ENCODE measurements at regions not wholly inside any gene's neighbourhood (a gene's known extent, or its start where the extent isn't known, plus 50 kb on each side); places are given as distances from the start of the nearest gene placed in this dataset.

- Histone ChIP-seq H3K79me1 (ENCODE audit: low read depth, low read length) (no peaks in the 10 kb centered on the region), H3K4me2 (ENCODE audit: insufficient read depth in 1 of 2, low read depth in 2 of 2, low read length in 2 of 2) (no peak overlapping the region), H2BK12ac (ENCODE audit: low read depth, low read length) (no peak overlapping the region), H3K14ac (ENCODE audit: insufficient read length) (no peak overlapping the region), H3K36me3 (ENCODE audit: control insufficient read depth in 2 of 4, insufficient read depth in 4 of 4, low read length in 3 of 4) (no peaks in the 10 kb centered on the region), H3K23me2 (ENCODE audit: low read depth, low read length) (no peaks in the 10 kb centered on the region; the same call in 1 of the 2 replicates), H2BK5ac (ENCODE audit: low read depth, low read length) (no peak overlapping the region), H3K4ac (replicated peaks; ENCODE audit: insufficient read length, low read depth, low read length) (no peak overlapping the region), H4K91ac (replicated peaks; ENCODE audit: insufficient read length, low read length) (no peak overlapping the region), H3K27ac (ENCODE audit: low read depth, low read length) (no peak overlapping the region), H3K18ac (ENCODE audit: extremely low read depth, low read length) (no peak overlapping the region), H3K79me2 (ENCODE audit: control insufficient read depth in 1 of 2, insufficient read depth in 2 of 2, low read length in 2 of 2) (no peaks in the 10 kb centered on the region), H2BK15ac (ENCODE audit: low read length) (no peak overlapping the region), H3K27me3 (replicated peaks in 1 of 4; ENCODE audit: control insufficient read depth in 3 of 4, extremely low read depth in 1 of 4, insufficient read depth in 3 of 4, low read length in 3 of 4) (no peaks in the 10 kb centered on the region), H3K9ac (replicated peaks in 1 of 4; ENCODE audit: extremely low read depth in 1 of 4, low read depth in 3 of 4, low read length in 3 of 4) (no peak overlapping the region), H3K56ac (replicated peaks; ENCODE audit: insufficient read length, low read depth, low read length) (no peak overlapping the region), H2AK5ac (ENCODE audit: low read depth, low read length) (no peak overlapping the region), H4K5ac (ENCODE audit: insufficient read length, low read depth, low read length) (no peak overlapping the region), H3K4me1 (replicated peaks in 1 of 4; ENCODE audit: control insufficient read depth in 3 of 4, insufficient read depth in 4 of 4, low read length in 3 of 4) (no peaks in the 10 kb centered on the region), H3K23ac (ENCODE audit: insufficient read length) (no peak overlapping the region), H4K8ac (ENCODE audit: extremely low read depth, insufficient read depth, low read length) (no peak overlapping the region), H3K9me3 (ENCODE audit: insufficient read depth in 2 of 2, low read depth in 1 of 2, low read length in 1 of 2) (no peaks in the 10 kb centered on the region), H2BK20ac (ENCODE audit: low read length) (no peak overlapping the region), H2AFZ (ENCODE audit: low read length) (no peak overlapping the region), H4K20me1 (replicated peaks in 1 of 2; ENCODE audit: control insufficient read depth in 1 of 2, insufficient read depth in 2 of 2, low read length in 2 of 2) (no peaks in the 10 kb centered on the region), H3K4me3 (ENCODE audit: extremely low read depth in 1 of 4, insufficient read depth in 2 of 4, low read depth in 3 of 4, low read length in 4 of 4) (no peak overlapping the region), H2BK120ac (replicated peaks; ENCODE audit: low read depth, low read length) (no peak overlapping the region)
- POLR2A ChIA-PET (ENCODE audit: partially characterized antibody): no interaction called here
- FAIRE-seq: no peak
- DNase-seq (ENCODE audit: low read depth in 1 of 2, low spot score in 2 of 2): no peak
- WGBS, 2 experiments (ENCODE audit: extremely low coverage in 1 of 2, insufficient coverage in 1 of 2, insufficient read length in 1 of 2, insufficient replicate concordance in 2 of 2, low coverage in 1 of 2, low lambda C conversion rate in 2 of 2, missing lambda C conversion rate in 1 of 2): 78% methylated on average over 1 of the region's 1 CpG; no CpG with 5 or more reads in 1 of the 2 experiments
- CTCF ChIA-PET (ENCODE audit: partially characterized antibody): no interaction called here
- TF ChIP-seq GTF2F1 (IDR thresholded peaks at IDR 0.05; ENCODE audit: borderline replicate concordance, low read depth, low read length) (no peak), FOSL1 (IDR thresholded peaks at IDR 0.05; ENCODE audit: insufficient read depth, low read depth, low read length) (no peak), RAD21 (IDR thresholded peaks at IDR 0.05 in 1 of 2, conservative IDR thresholded peaks at IDR 0.05 in 1 of 2; ENCODE audit: low read depth in 2 of 2, low read length in 2 of 2) (no peak), CTCF (IDR thresholded peaks at IDR 0.05; ENCODE audit: control extremely low read depth in 1 of 3, insufficient read depth in 1 of 3, low read depth in 1 of 3, low read length in 3 of 3) (no peak), KDM4A (IDR thresholded peaks at IDR 0.05; ENCODE audit: low read depth, low read length, severe bottlenecking) (no peak), EZH2 (IDR thresholded peaks at IDR 0.05; ENCODE audit: low read depth, low read length, severe bottlenecking) (no peak), HDAC2 (IDR thresholded peaks at IDR 0.05; ENCODE audit: borderline replicate concordance in 1 of 2, low read depth in 2 of 2, low read length in 2 of 2) (no peak)
Measured at GRCh38 chr6:145199961-145200360, 535.4 kb downstream of the EPM2A start.

Data from H1 (cell line).